Spleen (tissue), 7 donors: ENCODE measurements at regions not wholly inside any gene's neighbourhood (a gene's known extent, or its start where the extent isn't known, plus 50 kb on each side); places are given as distances from the start of the nearest gene placed in this dataset.

Experiments used
- POLR2A ChIP-seq, 3 donors: fragments of 450-650 bp; IDR thresholded peaks; one replicate each; pipeline ENCODE4 v1.5.1; 2017; ENCODE audit warnings: antibody characterized with exemption in 3 of 3, mild to moderate bottlenecking in 1 of 3
- TF ChIP-seq, protein P1 (sequence below), 11 experiments: fragments of 200-600 bp in 7 of 11; fragments of 450-650 bp in 4 of 11; sonication (generic) in 4 of 11; IDR thresholded peaks in 8 of 11; conservative IDR thresholded peaks in 3 of 11; 1 replicate in 7 of 11; 2 replicates in 4 of 11; pipeline versions ENCODE4 v1.4.0 to v1.8.0; 2016 to 2021; ENCODE audit warnings: antibody characterized with exemption in 11 of 11, inconsistent platforms in 4 of 11, mild to moderate bottlenecking in 1 of 11
- donor health status: DM: no; HTN: no; CAD: no; lungs with moderate emphysema.
- donor health status: DM: no; HTN: no; CAD: no.
- donor health status: DM: no; HTN: no; CAD: no.

DNA sequence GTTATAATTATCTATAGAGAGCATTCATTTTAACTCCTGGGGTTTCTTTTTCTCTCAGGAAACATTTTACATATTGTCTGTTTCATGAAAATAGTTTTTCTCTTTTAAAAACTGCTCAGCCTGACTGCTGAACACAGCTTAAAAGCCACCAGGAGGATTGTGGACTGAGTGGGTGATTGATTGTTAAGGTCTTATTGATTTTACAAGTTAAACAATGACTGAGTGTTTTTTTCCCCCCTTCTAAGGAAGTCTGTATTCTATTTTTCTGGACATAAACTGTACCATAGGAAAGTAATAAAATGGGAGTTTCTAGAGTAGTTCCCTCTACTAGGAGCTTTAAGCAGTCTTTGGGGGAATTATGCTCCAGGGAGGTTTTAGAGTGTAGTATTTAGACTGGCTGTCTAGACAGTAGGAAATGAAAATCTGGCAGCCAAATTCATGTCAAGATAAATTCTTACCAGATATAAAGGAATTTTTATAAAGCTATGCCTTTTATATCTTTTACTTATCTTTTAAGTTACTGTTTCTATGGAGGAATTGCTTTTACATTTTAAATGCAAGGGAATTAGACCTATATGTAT is 463.9 kb downstream of the PRR16 start:
- TF ChIP-seq, protein P1, sequence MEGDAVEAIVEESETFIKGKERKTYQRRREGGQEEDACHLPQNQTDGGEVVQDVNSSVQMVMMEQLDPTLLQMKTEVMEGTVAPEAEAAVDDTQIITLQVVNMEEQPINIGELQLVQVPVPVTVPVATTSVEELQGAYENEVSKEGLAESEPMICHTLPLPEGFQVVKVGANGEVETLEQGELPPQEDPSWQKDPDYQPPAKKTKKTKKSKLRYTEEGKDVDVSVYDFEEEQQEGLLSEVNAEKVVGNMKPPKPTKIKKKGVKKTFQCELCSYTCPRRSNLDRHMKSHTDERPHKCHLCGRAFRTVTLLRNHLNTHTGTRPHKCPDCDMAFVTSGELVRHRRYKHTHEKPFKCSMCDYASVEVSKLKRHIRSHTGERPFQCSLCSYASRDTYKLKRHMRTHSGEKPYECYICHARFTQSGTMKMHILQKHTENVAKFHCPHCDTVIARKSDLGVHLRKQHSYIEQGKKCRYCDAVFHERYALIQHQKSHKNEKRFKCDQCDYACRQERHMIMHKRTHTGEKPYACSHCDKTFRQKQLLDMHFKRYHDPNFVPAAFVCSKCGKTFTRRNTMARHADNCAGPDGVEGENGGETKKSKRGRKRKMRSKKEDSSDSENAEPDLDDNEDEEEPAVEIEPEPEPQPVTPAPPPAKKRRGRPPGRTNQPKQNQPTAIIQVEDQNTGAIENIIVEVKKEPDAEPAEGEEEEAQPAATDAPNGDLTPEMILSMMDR (IDR thresholded peaks at IDR 0.05 in 8 of 11, conservative IDR thresholded peaks at IDR 0.05 in 3 of 11) = no peak
- TF ChIP-seq POLR2A (IDR thresholded peaks at IDR 0.05) = no peak
